CD4-positive, alpha-beta memory T cell (primary cell): ENCODE measurements at regions not wholly inside any gene's neighbourhood (a gene's known extent, or its start where the extent isn't known, plus 50 kb on each side); places are given as distances from the start of the nearest gene placed in this dataset.

Experiments
- CTCF ChIA-PET: fragments of 350-600 bp; sonication (Branson Sonifier 250); formaldehyde crosslinking; loops from one replicate; lab custom pipeline; 2021; ENCODE audit warnings: inconsistent platforms; ENCODE audit not compliant: partially characterized antibody; lab: Charles Lee
- POLR2A ChIA-PET: fragments of 350-600 bp; sonication (Branson Sonifier 250); formaldehyde crosslinking; loops from one replicate; lab custom pipeline; 2021; ENCODE audit not compliant: partially characterized antibody; lab: Charles Lee
- DNase-seq, 5 donors: peaks; one replicate each; pipeline versions ENCODE4 v3.0.0 to v3.0.0-alpha.2; 2020 to 2022; ENCODE audit warnings: mixed read lengths in 1 of 5
- H3K27ac ChIP-seq: one replicate; pipeline ENCODE4 v1.7.0; 2013; ENCODE audit warnings: low read depth, low read length
- H3K27me3 ChIP-seq: 2 replicates; pipeline ENCODE4 v1.7.0; 2013; ENCODE audit warnings: mild to moderate bottlenecking, low read length, moderate library complexity; ENCODE audit not compliant: insufficient read depth
- H3K36me3 ChIP-seq: 2 replicates; pipeline ENCODE4 v1.7.0; 2013; ENCODE audit warnings: mild to moderate bottlenecking, low read length, moderate library complexity; ENCODE audit not compliant: insufficient read depth
- H3K4me1 ChIP-seq: 2 replicates; pipeline ENCODE4 v1.7.0; 2013; ENCODE audit warnings: mild to moderate bottlenecking, low read length, moderate library complexity; ENCODE audit not compliant: insufficient read depth
- H3K4me3 ChIP-seq, 2 donors: one replicate each; pipeline ENCODE4 v1.7.0; 2013; ENCODE audit warnings: low read length in 2 of 2, mild to moderate bottlenecking in 1 of 2
- H3K9me3 ChIP-seq, 2 donors: one replicate each; pipeline ENCODE4 v1.7.0; 2013; ENCODE audit warnings: low read length in 2 of 2, control low read depth in 1 of 2; ENCODE audit not compliant: control insufficient read depth in 1 of 2
- H3K27ac Mint-ChIP-seq, 7 donors: one replicate each; pipeline ENCODE4 v1.8.0; 2020 to 2021; ENCODE audit warnings: mixed read lengths in 7 of 7, mild to moderate bottlenecking in 6 of 7, inconsistent platforms in 3 of 7, moderate library complexity in 3 of 7
- H3K27me3 Mint-ChIP-seq, 2 donors: one replicate each; pipeline ENCODE4 v1.8.0; 2020 to 2021; ENCODE audit warnings: mixed read lengths in 2 of 2
- H3K36me3 Mint-ChIP-seq, 2 donors: one replicate each; pipeline ENCODE4 v1.8.0; 2020 to 2021; ENCODE audit warnings: mixed read lengths in 2 of 2, inconsistent platforms in 1 of 2, mild to moderate bottlenecking in 1 of 2
- H3K4me1 Mint-ChIP-seq, 4 donors: one replicate each; pipeline ENCODE4 v1.8.0; 2020 to 2021; ENCODE audit warnings: mixed read lengths in 4 of 4, mild to moderate bottlenecking in 1 of 4
- H3K4me3 Mint-ChIP-seq, 8 donors: one replicate each; pipeline ENCODE4 v1.8.0; 2020 to 2021; ENCODE audit warnings: mixed read lengths in 8 of 8, mild to moderate bottlenecking in 7 of 8, moderate library complexity in 6 of 8, inconsistent platforms in 3 of 8
- H3K9me3 Mint-ChIP-seq, 8 donors: one replicate each; pipeline ENCODE4 v1.8.0; 2020 to 2021; ENCODE audit warnings: mixed read lengths in 8 of 8, mild to moderate bottlenecking in 5 of 8, inconsistent platforms in 3 of 8, moderate library complexity in 1 of 8
- intact Hi-C: fragments of 100-400 bp; cut with micrococcal nuclease; formaldehyde crosslinking; loops from one replicate; pipeline ENCODE4 v1.15.1; 2023

DNA sequence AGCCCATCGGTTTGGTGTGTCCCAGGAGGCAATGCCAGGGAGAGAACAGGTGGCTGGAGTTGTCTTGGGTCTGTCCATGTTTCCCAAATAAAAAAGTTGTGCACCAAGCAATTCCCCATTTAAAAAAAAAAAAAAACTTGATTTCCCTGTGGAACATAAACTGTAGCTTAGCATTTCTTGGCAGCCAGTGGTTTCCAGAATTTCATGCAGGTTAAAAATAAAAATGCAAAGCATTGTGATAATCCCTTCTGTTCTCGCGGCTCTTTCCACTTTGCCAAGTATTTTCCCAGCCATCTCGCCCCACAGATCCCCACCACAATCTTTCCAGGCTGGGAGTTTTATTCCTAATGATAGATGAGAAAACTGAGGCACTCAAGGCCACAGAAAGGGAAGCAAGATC is 51.4 kb upstream of the MSX1 start:
- CTCF ChIA-PET = no interaction called here

DNA sequence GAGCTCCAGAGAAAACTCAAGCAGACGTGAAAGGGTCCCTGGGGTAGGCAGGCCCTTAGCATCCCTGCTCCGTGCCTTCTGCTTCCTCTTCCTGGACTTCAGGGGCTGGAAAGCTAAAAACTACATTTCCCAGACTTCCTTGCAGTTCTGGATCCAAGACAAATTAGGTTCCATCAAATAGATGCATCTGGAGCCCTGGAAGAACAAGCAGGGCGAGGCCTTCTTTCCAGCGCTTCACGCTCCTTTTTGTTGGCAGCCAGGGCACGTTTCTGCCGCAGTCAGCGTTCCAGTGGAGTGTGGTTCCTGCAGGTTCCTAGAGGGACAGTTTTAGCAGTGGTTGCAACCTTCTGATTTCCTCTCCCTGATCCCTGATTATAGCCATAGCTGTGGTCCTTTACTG is 53.6 kb upstream of the MSX1 start:
- no peak for DNase-seq
- peaks cover 5 to 29% (median 19%) of the 10 kb centered on the region in 8 donors for H3K9me3 Mint-ChIP-seq
- CTCF ChIA-PET = no interaction called here
- no peak overlapping the region for H3K4me3 Mint-ChIP-seq
- Histone ChIP-seq H3K27ac (no peak overlapping the region), H3K27me3 (no peaks in the 10 kb centered on the region), H3K4me1 (no peaks in the 10 kb centered on the region), H3K4me3 (no peak overlapping the region), H3K9me3 (no peaks in the 10 kb centered on the region), H3K36me3 (no peaks in the 10 kb centered on the region)
- intact Hi-C loops = no loop called here
- H3K27me3 Mint-ChIP-seq = peaks cover 4 to 6% of the 10 kb centered on the region in 2 donors
- POLR2A ChIA-PET = no interaction called here
- no peaks in the 10 kb centered on the region for H3K4me1 Mint-ChIP-seq
- H3K27ac Mint-ChIP-seq = no peak overlapping the region
- peaks cover 0 to 4% of the 10 kb centered on the region in 2 donors for H3K36me3 Mint-ChIP-seq

More for the DNA sequence above, 51.4 kb upstream of the MSX1 start:
- no peaks in the 10 kb centered on the region for H3K36me3 ChIP-seq
- intact Hi-C loops = no loop called here
- no peaks in the 10 kb centered on the region for H3K27me3 ChIP-seq
- no peak for DNase-seq
- H3K27me3 Mint-ChIP-seq = peaks cover 8 to 15% of the 10 kb centered on the region in 2 donors
- H3K9me3 ChIP-seq = no peaks in the 10 kb centered on the region
- no peak overlapping the region for H3K4me3 Mint-ChIP-seq
- no peak overlapping the region for H3K4me3 ChIP-seq
- no peaks in the 10 kb centered on the region for H3K4me1 Mint-ChIP-seq
- no peaks in the 10 kb centered on the region for H3K4me1 ChIP-seq
- no peak overlapping the region for H3K27ac ChIP-seq
- POLR2A ChIA-PET = no interaction called here
- H3K27ac Mint-ChIP-seq = no peak overlapping the region
- peaks cover 1 to 4% of the 10 kb centered on the region in 2 donors for H3K36me3 Mint-ChIP-seq
- H3K9me3 Mint-ChIP-seq = peaks cover 3 to 31% (median 24%) of the 10 kb centered on the region in 8 donors

DNA sequence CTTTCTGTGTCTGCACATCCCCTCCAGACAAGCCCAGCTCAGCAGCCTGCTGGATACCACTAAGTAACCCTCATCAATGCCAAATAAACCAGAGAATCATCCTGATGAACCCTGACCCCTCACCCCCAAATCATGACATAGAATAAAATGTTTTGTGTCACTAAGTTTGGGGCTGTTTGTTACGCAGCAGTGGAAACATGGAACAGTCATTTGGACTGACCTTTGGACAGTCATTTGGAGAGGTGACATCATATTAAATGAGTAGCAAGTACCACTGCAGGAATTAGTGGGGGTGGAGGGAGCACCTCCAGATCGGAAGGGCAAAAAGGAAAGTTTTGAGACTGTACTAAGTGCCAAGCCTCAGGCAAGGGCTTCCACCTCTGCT is 55.6 kb upstream of the MSX1 start:
- intact Hi-C loops = no loop called here
- H3K27ac Mint-ChIP-seq = no peak overlapping the region
- no peak overlapping the region for H3K4me3 Mint-ChIP-seq
- H3K4me1 Mint-ChIP-seq = no peaks in the 10 kb centered on the region
- H3K4me3 ChIP-seq = no peak overlapping the region
- H3K27ac ChIP-seq = no peak overlapping the region
- H3K36me3 Mint-ChIP-seq = no peaks in the 10 kb centered on the region
- H3K9me3 Mint-ChIP-seq = peaks cover 7 to 25% (median 14%) of the 10 kb centered on the region in 8 donors
- no peaks in the 10 kb centered on the region for H3K27me3 ChIP-seq
- H3K36me3 ChIP-seq = no peaks in the 10 kb centered on the region
- no peaks in the 10 kb centered on the region for H3K9me3 ChIP-seq
- no peak for DNase-seq
- no peaks in the 10 kb centered on the region for H3K4me1 ChIP-seq
- ChIA-PET POLR2A (no interaction called here), CTCF (no interaction called here)
- peaks cover 4 to 5% of the 10 kb centered on the region in 2 donors for H3K27me3 Mint-ChIP-seq

DNA sequence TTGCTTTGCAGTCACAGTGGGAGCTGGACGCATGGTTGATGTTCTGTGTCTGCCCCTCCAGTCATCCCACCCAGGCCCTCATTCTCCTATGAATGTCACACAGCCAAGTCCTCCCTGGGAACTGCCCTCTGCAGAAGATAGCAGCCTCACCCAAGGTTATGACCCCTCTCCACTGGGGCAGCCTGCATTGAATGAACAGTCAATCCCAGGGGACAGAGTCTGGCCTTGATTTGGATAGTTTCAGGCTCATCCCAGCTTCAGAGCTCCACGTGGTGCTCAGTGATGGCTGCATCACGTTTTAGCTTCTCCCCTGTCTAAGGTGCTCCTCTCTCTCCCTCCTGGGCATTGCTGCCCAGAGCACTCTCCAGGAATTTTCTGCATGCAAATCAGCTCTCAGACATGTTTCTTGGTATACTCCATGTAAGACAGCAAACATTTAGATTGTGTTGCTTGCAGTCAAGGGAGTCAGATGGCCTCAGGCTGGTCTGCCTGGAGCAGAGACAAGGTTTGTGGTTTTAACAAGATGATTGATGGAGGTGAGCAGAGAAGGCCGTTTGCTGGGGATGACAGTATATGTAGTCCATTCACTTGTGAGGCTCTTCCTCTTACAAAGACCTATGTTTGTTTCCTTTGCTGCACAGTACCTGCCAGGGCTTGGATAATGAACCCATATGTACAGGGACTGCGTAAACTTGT is 56.1 kb upstream of the MSX1 start:
- intact Hi-C loops = no loop called here
- no peaks in the 10 kb centered on the region for H3K36me3 ChIP-seq
- CTCF ChIA-PET = no interaction called here
- Mint-ChIP-seq H3K9me3 (peaks cover 6 to 23% (median 13%) of the 10 kb centered on the region in 8 donors), H3K4me1 (no peaks in the 10 kb centered on the region), H3K4me3 (no peak overlapping the region), H3K27ac (no peak overlapping the region), H3K27me3 (peaks cover 4 to 5% of the 10 kb centered on the region in 2 donors), H3K36me3 (no peaks in the 10 kb centered on the region)
- POLR2A ChIA-PET = no interaction called here
- H3K27me3 ChIP-seq = no peaks in the 10 kb centered on the region
- H3K4me1 ChIP-seq = no peaks in the 10 kb centered on the region
- no peak for DNase-seq
- no peaks in the 10 kb centered on the region for H3K9me3 ChIP-seq
- H3K4me3 ChIP-seq = no peak overlapping the region
- H3K27ac ChIP-seq = no peak overlapping the region

DNA sequence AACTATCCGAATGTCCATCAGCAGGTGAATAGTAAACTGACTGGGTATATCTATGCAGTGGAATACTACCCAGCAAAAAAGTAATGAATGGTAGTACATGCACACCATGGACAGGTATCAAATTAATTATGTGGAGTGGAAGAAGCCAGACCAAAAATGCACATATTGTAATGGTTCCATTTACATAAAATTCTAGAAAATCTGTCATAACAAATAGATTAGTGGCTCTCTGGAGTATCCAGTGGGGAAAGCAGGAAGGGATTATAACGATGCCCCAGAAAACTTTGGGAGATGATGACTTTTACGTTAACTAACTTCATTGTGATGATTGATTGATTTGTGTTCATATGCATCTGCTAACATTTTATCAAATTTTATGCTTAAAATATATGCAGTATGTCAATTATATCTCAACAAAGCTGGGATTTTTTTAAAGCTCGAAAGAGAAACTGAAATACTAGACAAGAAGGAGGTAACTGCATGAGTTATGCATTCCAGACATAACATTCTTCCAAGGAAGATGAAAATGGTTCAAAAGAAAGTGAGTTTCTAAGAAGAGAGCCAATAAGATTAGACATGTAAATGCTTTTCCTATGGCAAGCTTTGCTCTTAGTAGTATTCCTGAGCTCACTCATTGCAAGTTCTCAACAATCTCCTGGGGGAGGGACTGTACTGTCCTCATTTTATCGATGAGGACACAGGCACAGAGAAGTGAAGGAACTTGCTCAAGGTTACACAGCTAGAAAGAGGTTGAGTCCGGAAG is 58.6 kb upstream of the MSX1 start:
- no peaks in the 10 kb centered on the region for H3K4me1 ChIP-seq
- no peak overlapping the region for H3K4me3 Mint-ChIP-seq
- no peaks in the 10 kb centered on the region for H3K4me1 Mint-ChIP-seq
- peaks cover 4 to 5% of the 10 kb centered on the region in 2 donors for H3K27me3 Mint-ChIP-seq
- no peak overlapping the region for H3K4me3 ChIP-seq
- no peaks in the 10 kb centered on the region for H3K36me3 ChIP-seq
- H3K9me3 ChIP-seq = no peaks in the 10 kb centered on the region
- CTCF ChIA-PET = no interaction called here
- POLR2A ChIA-PET = no interaction called here
- no peaks in the 10 kb centered on the region for H3K36me3 Mint-ChIP-seq
- H3K27ac Mint-ChIP-seq = no peak overlapping the region
- peaks cover 7 to 34% (median 17%) of the 10 kb centered on the region in 8 donors for H3K9me3 Mint-ChIP-seq
- DNase-seq = no peak
- no peaks in the 10 kb centered on the region for H3K27me3 ChIP-seq
- intact Hi-C loops = no loop called here
- H3K27ac ChIP-seq = no peak overlapping the region

DNA sequence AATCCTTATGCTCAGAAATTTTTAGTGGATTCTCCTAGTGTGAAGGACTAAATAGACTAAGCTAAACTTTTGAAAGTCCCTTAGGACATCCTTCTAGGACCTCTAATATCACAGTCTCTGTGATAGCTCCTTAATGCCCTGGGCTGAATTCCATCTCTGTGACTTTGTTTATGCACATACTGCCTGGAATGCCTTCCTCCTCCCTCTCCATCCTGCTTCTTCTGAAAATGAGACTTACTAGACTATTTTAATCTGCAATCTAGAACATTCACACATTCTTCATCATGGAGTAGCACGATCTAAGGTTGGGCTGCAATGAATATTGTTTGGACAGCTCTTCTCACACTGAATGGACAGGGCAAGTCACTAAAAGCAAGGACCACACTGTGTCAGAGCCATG is 65.0 kb upstream of the MSX1 start:
- Histone ChIP-seq H3K27ac (no peak overlapping the region), H3K36me3 (no peaks in the 10 kb centered on the region), H3K4me3 (no peak overlapping the region), H3K4me1 (no peaks in the 10 kb centered on the region), H3K27me3 (no peaks in the 10 kb centered on the region), H3K9me3 (no peaks in the 10 kb centered on the region)
- Mint-ChIP-seq H3K27ac (no peak overlapping the region), H3K36me3 (peaks cover 0 to 3% of the 10 kb centered on the region in 2 donors), H3K4me3 (no peak overlapping the region), H3K27me3 (peaks cover 3 to 8% of the 10 kb centered on the region in 2 donors), H3K4me1 (no peaks in the 10 kb centered on the region), H3K9me3 (peaks cover 4 to 57% (median 22%) of the 10 kb centered on the region in 8 donors)
- intact Hi-C loops = no loop called here
- ChIA-PET CTCF (no interaction called here), POLR2A (no interaction called here)
- DNase-seq = no peak

DNA sequence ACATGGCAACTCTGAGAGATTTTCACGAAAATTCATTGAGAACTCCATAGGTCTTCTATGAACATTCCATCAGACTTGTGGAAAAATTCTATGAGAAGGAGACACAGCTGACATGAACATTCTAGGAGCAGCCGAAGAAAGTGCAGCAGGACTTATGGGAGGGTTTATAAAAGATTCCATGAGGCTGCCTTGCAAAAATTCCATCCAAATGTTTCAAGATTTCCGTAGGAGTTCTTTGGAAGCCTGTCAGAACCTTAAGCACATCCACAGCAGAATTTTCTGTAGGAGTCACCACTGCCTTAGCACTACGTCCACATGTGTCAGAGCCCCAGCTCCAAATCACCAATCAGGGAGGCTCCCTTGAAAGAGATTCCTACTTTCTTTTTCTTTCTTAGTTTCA is 67.0 kb upstream of the MSX1 start:
- Histone ChIP-seq H3K27ac (no peak overlapping the region), H3K36me3 (no peaks in the 10 kb centered on the region), H3K27me3 (no peaks in the 10 kb centered on the region), H3K4me3 (no peak overlapping the region), H3K4me1 (no peaks in the 10 kb centered on the region), H3K9me3 (peaks cover 0 to 7% of the 10 kb centered on the region in 2 donors)
- Mint-ChIP-seq H3K27me3 (peaks cover 3 to 8% of the 10 kb centered on the region in 2 donors), H3K9me3 (peaks cover 9 to 63% (median 34%) of the 10 kb centered on the region in 8 donors), H3K4me3 (no peak overlapping the region), H3K4me1 (no peaks in the 10 kb centered on the region), H3K36me3 (peaks cover 2 to 7% of the 10 kb centered on the region in 2 donors), H3K27ac (no peak overlapping the region)
- intact Hi-C loops = no loop called here
- no peak for DNase-seq
- POLR2A ChIA-PET = no interaction called here
- CTCF ChIA-PET = no interaction called here
